Mucosa of gallbladder (tissue), 1 donor: ENCODE measurements at regions not wholly inside any gene's neighbourhood (a gene's known extent, or its start where the extent isn't known, plus 50 kb on each side); places are given as distances from the start of the nearest gene placed in this dataset.

Experiments
- DNase-seq: peaks from one replicate; pipeline ENCODE4 v3.0.0-alpha.2; 2020; ENCODE audit warnings: low spot score
- donor health status: DM: no; HTN: no; CAD: no.

DNA sequence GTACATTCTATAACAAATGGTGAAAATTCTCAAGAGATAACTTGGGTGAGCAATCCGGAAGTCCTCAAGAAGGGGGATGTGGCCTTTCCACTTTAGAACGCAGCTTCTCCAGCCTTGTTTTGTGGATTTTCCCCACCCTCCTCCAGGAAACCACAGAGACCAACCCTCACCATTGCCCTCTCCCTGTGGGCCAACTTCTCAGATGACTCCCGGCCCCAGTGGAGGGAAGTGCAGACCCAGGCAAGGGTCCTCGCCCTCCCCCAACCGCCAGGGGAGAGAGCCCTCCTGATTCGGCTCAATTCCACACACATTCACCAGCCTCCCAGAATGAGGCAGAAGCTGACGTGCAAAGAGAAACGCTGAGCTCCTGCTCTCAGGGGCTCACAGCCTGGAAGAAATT is 277.2 kb downstream of the EIPR1 start:
- DNase-seq: no peak

DNA sequence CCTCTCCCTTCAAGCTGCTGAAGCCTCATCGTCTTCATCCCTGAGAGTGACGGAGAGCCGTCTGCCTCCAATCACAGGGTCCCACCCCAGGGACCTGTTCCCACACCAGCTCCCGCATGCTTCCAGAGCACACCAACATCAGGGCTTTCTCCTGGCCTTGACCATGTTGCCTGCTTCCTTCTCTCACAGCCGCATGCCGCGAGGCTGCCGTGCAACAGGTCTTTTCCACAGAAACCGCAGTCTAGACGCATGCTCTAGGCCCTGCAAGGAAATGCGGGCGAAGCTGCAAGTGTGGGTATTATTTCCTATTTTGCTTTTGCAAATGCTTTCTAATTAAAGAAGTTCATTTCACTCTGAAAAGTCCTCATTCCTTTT is 277.8 kb downstream of the EIPR1 start:
- no peak for DNase-seq

DNA sequence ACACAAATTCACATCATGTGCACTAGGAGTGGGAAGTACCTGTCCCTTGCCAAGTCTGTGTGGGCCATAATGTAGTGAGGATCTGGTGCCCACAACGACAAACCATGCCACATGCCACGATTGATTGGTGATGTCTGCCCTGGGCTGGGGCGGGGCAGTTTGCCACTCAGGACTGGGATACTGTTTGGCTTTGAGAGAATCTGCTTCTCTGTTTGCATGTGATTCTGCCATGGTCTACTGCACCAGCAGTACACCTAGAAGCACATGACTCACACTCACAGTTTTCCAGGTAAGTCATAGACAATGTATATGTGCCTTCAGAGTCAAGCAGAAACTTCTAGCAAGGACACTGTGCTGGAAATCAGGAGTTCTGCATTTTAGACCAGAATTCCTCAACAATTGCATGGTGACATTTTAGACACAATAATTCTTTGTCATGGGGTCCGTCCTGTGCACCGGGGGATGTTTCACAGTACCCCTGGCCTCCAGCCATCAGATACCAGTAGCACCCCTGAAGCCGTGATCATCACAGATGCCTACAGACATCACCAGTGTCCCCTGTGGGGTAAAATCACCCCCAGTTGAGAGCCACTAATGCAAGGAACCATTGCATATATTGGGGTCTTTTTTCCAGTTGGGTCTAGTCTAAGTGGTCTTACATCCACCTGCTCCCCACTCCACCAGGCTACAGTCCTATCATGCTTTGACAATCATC is 278.3 kb downstream of the EIPR1 start:
- no peak for DNase-seq

GRCh38 chr2:3098231-3098630 is 279.4 kb downstream of the EIPR1 start:
- no peak for DNase-seq

GRCh38 chr2:3097804-3098203 is 279.8 kb downstream of the EIPR1 start:
- no peak for DNase-seq

- DNase-seq: no peak
These were observed 282.3 kb downstream of the EIPR1 start for GRCh38 chr2:3094999-3095958.

DNA sequence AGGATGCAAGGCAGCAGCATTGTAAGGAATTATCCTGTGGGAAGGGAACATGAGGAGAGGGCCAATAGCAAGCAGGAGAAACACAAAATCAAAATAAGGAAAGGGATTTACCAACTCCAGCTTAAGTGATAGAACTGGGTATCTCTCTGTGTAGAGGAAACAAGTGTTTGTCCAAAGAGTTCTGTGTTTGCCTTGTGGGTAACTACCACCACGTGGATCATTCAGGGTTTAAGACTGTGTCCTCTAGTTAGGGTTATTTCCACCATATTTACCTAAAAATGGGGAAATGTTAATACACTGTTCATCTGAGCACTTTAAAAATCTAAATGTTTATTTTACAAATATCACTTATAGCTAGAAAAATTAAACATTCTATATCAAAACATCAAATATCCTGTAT is 283.3 kb downstream of the EIPR1 start:
- no peak for DNase-seq

DNA sequence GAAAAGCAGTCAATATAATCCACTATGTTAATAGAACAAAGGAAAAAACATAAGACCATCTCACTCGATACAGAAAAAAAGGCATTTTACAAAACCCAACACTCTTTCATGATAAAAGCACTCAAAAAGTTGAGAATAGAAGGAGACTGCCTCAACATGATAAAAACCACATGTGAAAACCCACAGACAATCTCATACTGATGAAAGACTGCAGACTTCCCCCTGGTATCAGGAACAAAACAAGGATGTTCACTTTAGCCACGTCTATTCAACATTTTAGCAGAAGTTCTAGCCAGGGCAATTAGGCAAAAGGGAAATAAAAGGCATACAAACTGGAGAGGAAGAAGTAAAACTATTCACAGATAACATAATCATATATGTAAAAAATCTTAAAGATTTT is 285.9 kb downstream of the EIPR1 start:
- no peak for DNase-seq

DNA sequence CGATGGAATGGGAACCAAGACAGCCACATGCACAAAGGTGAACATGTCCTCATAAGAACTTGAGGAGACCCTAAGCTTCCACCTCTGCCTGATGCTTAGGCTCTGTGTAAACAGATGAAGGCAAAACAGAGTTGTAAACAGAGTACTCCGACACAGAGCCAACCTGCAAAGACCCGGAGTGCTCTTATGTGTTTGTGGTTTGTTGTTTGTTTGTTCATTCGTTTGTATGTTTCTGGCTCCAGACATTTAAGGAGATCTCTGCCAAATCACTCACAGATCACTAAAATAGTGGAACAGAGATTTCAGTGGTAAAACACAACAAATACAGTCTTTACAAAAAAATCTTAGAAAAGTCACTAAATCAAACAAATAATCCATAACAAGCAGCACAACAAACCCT is 294.9 kb downstream of the EIPR1 start:
- DNase-seq: no peak

GRCh38 chr2:3079959-3080948 is 297.4 kb downstream of the EIPR1 start:
- no peak for DNase-seq

GRCh38 chr2:3079466-3079865 is 298.2 kb downstream of the EIPR1 start:
- no peak for DNase-seq

DNA sequence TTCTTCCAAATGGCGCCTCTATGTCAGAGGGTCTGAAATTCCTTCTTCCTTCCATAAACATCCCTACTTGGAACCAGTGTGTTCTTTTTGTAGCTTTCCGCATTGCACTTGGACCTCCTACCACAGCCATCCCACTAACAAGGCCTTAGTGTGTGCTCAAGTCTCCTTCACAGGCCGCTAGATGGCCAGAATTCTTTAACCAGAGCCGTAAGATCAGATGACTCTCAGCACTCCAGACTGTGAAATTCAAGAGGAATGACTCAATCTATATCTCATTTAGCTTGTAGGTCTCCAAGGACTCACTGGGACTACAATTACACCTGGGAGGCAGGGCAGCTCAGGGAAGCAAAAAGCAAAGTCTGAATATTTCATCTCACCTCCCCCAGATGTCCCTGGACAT is 298.9 kb downstream of the EIPR1 start:
- DNase-seq: no peak

GRCh38 chr2:3076848-3077642 is 300.6 kb downstream of the EIPR1 start:
- DNase-seq: no peak

GRCh38 chr2:3075991-3076340 is 301.7 kb downstream of the EIPR1 start:
- no peak for DNase-seq

GRCh38 chr2:3075316-3075990 is 302.2 kb downstream of the EIPR1 start:
- DNase-seq: no peak

DNA sequence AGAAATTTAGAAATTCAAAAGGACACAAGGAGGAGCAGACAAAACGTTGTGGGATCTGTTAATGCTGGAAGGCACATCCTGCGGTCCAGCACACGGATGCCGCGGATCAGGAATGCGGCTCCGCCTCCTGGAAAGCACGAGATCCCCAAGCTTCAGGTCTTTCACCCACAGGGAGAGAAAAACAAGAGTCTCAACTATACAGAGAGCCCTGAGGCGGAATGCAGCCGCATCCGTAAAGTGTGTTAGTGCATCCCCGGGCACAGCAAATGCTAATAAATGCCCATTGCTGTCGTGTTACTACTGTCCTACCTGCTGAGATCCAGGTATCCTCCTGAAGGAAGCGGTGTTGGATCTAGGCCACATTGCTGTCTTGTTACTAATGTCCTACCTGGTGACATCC is 303.9 kb downstream of the EIPR1 start:
- DNase-seq: no peak

GRCh38 chr2:3073041-3073595 is 304.5 kb downstream of the EIPR1 start:
- DNase-seq: no peak

GRCh38 chr2:3071685-3072263 is 305.8 kb downstream of the EIPR1 start:
- no peak for DNase-seq

DNA sequence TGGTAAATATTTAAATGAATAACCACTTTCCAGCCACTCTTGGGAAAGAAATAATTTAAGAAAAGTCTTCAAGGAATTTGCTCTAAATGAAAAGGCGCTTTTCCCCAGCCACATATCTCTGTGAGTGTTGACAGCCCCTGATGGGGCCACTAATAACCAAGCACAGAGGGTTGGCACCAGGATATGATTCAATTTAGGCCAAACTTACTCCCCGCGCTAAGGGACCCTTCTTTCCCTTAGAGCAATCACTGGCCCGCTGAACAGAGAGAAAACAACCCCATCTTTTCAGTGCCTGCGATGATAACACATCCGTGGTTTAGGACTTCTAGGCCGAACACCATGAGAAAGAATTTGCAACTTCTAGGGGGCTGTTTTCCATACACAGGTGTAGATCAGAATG is 310.8 kb downstream of the EIPR1 start:
- DNase-seq: no peak

DNA sequence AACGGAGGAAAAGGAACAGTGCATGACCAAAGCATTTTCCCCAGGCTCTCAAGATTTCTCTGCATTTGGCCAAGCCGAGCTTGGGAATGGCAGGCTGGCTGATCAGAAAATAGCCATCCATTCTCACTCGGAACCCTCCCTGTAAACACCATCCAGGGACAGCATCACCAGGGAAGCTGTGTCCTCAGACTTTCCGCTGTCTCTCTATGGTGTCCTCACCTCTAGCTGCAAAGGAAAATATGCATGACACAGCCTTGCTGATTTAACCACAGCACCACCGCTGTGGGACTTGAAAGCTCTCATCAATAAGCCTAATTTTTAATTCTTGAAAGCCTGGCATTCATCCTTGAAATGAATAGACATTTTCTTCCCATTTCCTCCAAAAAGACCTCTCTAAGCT is 311.7 kb downstream of the EIPR1 start:
- no peak for DNase-seq
